HEK293 (cell line): ENCODE measurements at regions not wholly inside any gene's neighbourhood (a gene's known extent, or its start where the extent isn't known, plus 50 kb on each side); places are given as distances from the start of the nearest gene placed in this dataset.

ENCODE experiments used
- ATF2 ChIP-seq: fragments of 450-650 bp; formaldehyde crosslinking; IDR thresholded peaks from 2 replicates; pipeline ENCODE4 v1.5.1; 2016; ENCODE audit warnings: missing biosample characterization, missing genetic modification characterization, low read depth
- CTCF ChIP-seq: fragments of 450-650 bp; formaldehyde crosslinking; IDR thresholded peaks from 2 replicates; pipeline ENCODE4 v1.5.1; 2016; ENCODE audit warnings: missing biosample characterization, missing genetic modification characterization
- ZBTB6 ChIP-seq: fragments of 450-650 bp; formaldehyde crosslinking; IDR thresholded peaks from 2 replicates; pipeline ENCODE4 v1.5.1; 2017; ENCODE audit warnings: missing biosample characterization, missing genetic modification characterization
- ZNF138 ChIP-seq: fragments of 450-650 bp; formaldehyde crosslinking; IDR thresholded peaks from 2 replicates; pipeline ENCODE4 v1.5.1; 2016; ENCODE audit warnings: missing biosample characterization, missing genetic modification characterization, borderline replicate concordance
- ZNF148 ChIP-seq: fragments of 450-650 bp; formaldehyde crosslinking; IDR thresholded peaks from 2 replicates; pipeline ENCODE4 v1.5.0; 2017; ENCODE audit warnings: missing biosample characterization, missing genetic modification characterization, borderline replicate concordance
- ZNF23 ChIP-seq: fragments of 450-650 bp; formaldehyde crosslinking; IDR thresholded peaks from 2 replicates; pipeline ENCODE4 v1.5.1; 2016; ENCODE audit warnings: missing biosample characterization, missing genetic modification characterization, borderline replicate concordance
- ZNF362 ChIP-seq: fragments of 450-650 bp; formaldehyde crosslinking; IDR thresholded peaks from 2 replicates; pipeline ENCODE4 v1.5.1; 2016; ENCODE audit warnings: missing biosample characterization, missing genetic modification characterization

GRCh38 chr5:62922191-62922590, 343.6 kb downstream of the LRRC70 start:
- no peak for TF ChIP-seq CTCF (tag by site-specific recombination)
- no peak for TF ChIP-seq ZNF148 (tag by site-specific recombination)
- no peak for TF ChIP-seq ZNF138 (tag by site-specific recombination)
- no peak for TF ChIP-seq ZNF362 (tag by site-specific recombination)
- no peak for TF ChIP-seq ATF2 (tag by site-specific recombination)
- TF ChIP-seq ZNF23, result no peak
- no peak for TF ChIP-seq ZBTB6
